Right ventricle myocardium inferior (tissue), 1 donor: ENCODE measurements at regions not wholly inside any gene's neighbourhood (a gene's known extent, or its start where the extent isn't known, plus 50 kb on each side); places are given as distances from the start of the nearest gene placed in this dataset.
A peak's percentile ranks its signal among the peaks of the same experiment; 100 is the strongest.
"Not testable (repeated sequence)": the region's sequence is repeated elsewhere in the genome, so short reads cannot be mapped to it uniquely, and the experiment has no call there.

ENCODE experiments used
- ATAC-seq: fragments of 200-7000 bp; cut with Tn5 transposase; one replicate; pipeline ENCODE4 v1.9.1; 2020; ENCODE audit warnings: mild to moderate bottlenecking, moderate library complexity
- DNase-seq: peaks from one replicate; pipeline ENCODE4 v3.0.0; 2021; ENCODE audit errors: missing footprints
- intact Hi-C: fragments of 100-400 bp; cut with DNase I; formaldehyde crosslinking; loops from one replicate; pipeline ENCODE4 v1.11.0; 2022
- donor health status: DM: no; HTN: yes; CAD: no; lungs with severe emphysema.

DNA sequence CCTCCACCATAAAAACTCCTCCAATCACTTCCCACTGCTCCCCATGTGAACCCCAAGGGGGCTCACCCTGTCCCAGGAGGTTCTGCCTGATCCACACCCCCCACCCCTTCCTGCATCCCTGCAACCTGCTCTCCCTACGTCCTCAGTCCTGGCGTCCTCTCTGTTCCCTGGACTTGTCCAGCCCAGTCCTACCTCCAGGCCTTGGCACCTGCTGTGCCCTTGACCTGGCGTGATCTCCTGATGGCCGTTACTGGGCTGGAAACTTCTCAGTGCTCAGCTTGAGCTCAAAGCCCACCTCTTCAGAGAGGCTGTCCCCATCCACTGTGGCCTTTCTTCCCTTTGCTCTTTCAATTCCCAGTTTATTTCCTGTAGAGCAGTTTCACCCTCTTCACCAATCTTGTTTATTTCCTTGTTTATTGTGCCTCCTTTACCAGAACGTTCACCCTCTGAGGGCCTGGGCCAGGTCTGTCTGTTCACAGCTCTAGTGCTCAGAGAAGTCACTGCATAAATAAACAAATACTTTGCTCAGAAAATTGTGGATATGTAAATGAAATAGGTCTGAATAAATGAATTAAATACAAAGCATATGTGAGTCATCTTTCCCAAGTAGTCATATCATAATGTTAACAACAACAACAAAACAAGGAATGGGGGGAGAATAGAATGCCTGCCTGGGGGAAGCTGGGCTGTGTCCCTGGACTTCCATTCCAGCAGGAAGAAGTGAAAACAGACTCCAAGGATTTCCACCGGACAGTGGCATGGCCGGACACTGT lies 175.7 kb upstream of the SULF2 start:
- ATAC-seq (no peak), DNase-seq (no peak)
- intact Hi-C loops: no loop called here

DNA sequence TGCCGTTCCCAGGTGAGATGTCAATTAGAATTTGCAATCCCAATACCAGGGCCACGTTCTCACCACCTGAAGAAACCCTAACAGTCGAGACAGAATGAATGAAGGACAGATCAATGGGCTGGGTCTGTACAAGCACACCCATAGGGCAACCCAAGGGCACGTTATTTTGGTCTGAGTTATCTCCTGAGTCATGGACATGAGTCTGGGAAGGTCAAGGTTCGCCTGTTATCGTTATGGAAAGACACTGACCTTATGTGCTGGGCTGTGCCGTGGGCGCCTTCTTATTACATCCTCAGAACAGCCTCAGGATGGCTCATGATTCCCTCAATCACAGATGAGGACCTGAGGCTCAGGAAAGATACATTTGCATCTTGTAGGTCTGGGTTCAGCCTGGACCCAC lies 175.0 kb upstream of the SULF2 start:
- ATAC-seq: no peak
- intact Hi-C loops: no loop called here
- DNase-seq: no peak

- DNase-seq, intact Hi-C loops: not testable (repeated sequence)
- ATAC-seq: peak; percentile 58
Observed at GRCh38 chr20:47957989-47958801, 172.9 kb upstream of the SULF2 start.

DNA sequence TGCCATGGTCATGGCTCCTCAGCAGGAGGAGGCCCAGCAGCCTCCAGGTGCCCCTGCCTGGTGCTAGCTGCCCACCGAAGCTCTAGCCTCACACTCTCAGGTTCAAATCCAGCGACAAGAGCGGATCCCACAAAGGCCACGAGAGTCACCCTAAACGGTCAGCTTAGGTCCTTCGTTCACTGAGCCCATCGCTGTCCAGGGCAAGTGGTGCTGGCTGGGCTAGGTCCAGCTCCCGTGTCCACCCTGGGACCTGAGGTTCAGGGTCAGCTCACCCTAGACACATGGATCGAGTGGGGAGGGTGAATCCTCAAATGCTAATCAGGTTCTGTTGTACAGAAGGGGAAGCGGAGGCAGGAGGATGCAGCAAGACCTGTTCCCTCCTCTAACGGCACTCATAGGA lies 171.9 kb upstream of the SULF2 start:
- no peak for DNase-seq
- intact Hi-C loops: no loop called here
- no peak for ATAC-seq

GRCh38 chr20:47956268-47956995 lies 171.2 kb upstream of the SULF2 start:
- DNase-seq: no peak

GRCh38 chr20:47953471-47953870 lies 168.2 kb upstream of the SULF2 start:
- intact Hi-C loops: no loop called here
- no peak for ATAC-seq
- DNase-seq: no peak

More at GRCh38 chr20:47956268-47956995, 171.2 kb upstream of the SULF2 start:
- ATAC-seq: peak; percentile 67
- intact Hi-C loops: no loop called here

GRCh38 chr20:47952023-47952564 lies 166.8 kb upstream of the SULF2 start:
- intact Hi-C loops: no loop called here
- ATAC-seq (no peak), DNase-seq (no peak)

- intact Hi-C loops: no loop called here
- no peak for DNase-seq
- no peak for ATAC-seq
Observed at GRCh38 chr20:47951521-47951971, 166.3 kb upstream of the SULF2 start.

DNA sequence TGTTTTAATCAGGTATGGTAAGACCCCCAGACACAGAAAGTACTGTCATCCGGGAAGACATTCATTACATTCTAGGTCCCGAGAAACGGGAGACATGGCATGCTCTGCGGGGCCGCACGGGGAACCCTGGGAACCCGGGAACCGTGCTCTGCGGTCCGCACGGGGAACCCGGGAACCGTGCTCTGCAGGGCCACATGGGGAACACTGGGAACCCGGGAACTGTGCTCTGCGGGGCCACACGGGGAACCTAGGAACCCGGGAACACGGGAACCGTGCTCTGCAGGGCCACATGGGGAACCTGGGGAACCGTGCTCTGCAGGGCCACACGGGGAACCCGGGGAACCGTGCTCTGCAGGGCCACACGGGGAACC lies 165.6 kb upstream of the SULF2 start:
- DNase-seq: no peak
- ATAC-seq: no peak
- intact Hi-C loops: no loop called here

DNA sequence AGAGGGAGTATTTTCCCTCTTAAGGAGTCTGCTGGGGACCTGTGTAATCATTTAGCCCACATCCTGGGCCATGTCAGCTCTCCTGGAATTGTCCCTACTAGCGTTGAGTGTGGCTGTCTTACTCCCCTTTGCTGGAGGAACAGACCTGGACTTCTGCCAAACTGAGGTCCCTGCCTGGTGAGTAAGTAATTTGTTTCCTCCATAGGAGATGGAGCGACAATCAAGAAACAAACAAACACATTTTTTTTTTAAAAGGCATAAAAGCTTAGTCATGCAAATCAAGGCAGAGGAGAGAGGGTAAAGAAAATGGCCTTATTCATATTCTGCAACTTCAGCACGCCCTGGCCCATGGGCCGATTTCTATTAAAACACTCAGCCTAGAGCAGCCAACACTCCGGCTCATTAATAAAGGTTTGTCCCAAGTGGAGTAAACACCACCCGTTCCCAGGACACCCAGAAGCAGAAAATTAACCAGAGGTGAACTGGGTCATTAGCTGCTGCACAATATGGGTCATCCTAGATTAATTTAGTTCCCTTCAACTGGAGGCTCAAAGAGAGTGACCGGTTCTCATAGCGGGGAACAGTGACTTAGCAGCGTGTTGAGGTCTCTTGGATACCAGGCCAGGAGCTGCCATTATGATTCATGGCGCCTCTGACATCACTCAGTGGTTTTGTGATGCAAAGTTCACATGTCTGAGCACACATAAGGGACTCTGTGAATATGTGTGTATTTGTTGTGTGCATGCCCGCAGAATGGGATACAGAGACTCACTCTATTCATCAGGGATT lies 165.0 kb upstream of the SULF2 start:
- intact Hi-C loops: no loop called here
- DNase-seq (no peak), ATAC-seq (no peak)

GRCh38 chr20:47949230-47949629 lies 163.9 kb upstream of the SULF2 start:
- intact Hi-C loops: no loop called here
- DNase-seq: no peak
- ATAC-seq: no peak

DNA sequence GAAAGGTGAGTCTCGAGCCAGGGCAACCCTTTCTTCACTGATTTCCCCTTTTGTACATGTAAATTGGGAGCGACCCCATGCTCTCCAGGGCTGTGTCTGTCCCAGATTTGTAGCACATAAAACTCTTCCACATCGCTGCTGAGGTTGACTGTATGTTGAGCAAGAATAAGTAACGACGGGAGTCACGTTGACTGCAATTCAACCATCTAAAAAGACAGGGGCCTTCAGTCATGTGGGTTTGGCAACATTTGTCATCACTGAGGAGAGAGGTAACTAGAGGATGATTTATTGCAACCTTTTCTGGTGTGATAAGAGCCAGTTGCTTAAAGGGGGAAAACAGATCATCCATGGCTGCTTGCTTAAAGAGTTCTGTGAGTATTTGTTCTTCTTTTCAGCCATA lies 159.4 kb upstream of the SULF2 start:
- intact Hi-C loops: no loop called here
- DNase-seq: no peak
- no peak for ATAC-seq

DNA sequence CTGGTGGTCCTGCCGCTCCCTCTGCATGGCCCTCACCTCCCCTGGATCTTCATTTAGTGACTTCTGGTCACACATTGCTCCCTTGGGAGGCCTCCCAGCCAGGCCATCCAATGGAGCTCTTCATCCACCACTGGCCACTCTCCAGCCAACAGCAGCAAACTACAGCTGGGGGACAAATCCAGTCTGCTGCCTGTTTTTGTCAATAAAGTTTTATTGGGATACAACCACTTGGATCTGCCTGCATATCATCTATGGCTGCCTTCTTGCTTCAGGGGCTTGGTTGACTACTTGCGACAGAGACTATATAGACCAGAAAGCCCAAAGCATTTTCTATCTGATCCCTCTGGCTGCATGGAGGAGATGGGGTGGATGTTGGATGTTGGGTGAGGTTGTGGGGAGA lies 156.6 kb upstream of the SULF2 start:
- intact Hi-C loops: no loop called here
- no peak for ATAC-seq
- no peak for DNase-seq

- ATAC-seq (no peak), DNase-seq (no peak)
- intact Hi-C loops: no loop called here
Observed at GRCh38 chr20:47940101-47940813, 155.0 kb upstream of the SULF2 start.

GRCh38 chr20:47936612-47937011 lies 151.3 kb upstream of the SULF2 start:
- DNase-seq (no peak), ATAC-seq (no peak)
- intact Hi-C loops: no loop called here

GRCh38 chr20:47934761-47935160 lies 149.5 kb upstream of the SULF2 start:
- intact Hi-C loops: no loop called here
- no peak for DNase-seq
- no peak for ATAC-seq

GRCh38 chr20:47931443-47931842 lies 146.2 kb upstream of the SULF2 start:
- DNase-seq (no peak), ATAC-seq (no peak)
- intact Hi-C loops: no loop called here

- ATAC-seq (no peak), DNase-seq (no peak)
- intact Hi-C loops: no loop called here
Observed at GRCh38 chr20:47931002-47931401, 145.7 kb upstream of the SULF2 start.
